ENCODE measurements at regions not wholly inside any gene's neighbourhood (a gene's known extent, or its start where the extent isn't known, plus 50 kb on each side); places are given as distances from the start of the nearest gene placed in this dataset.

DNA sequence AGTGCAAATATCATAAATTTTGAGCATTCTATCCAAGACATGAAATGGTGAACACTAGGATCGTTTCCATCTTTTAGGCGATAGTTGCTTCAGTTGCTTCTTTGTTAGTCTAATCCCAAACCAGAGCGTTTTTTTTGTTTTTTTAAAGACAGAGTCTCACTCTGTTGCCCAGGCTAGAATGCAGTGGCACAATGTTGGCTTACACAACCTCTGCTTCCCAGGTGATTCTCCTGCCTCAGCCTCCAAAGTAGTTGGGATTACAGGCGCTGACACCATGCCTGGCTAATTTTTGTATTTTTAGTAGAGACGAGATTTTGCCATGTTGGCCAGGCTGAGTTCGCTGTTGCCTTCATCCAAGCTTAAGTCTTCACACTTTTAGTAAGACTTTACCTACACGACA, 265.3 kb downstream of the SHQ1 start:
- no peaks in the 10 kb centered on the region for H3K79me2 ChIP-seq (ENCODE audit: insufficient read depth, low read length)
- H3K27ac ChIP-seq (ENCODE audit: low read depth, low read length): no peak overlapping the region
- H3K9me2 ChIP-seq (replicated peaks; ENCODE audit: insufficient read depth, low read length): no peaks in the 10 kb centered on the region
- no peak overlapping the region for H3K4me3 ChIP-seq (ENCODE audit: insufficient read depth, low read length, poor library complexity, severe bottlenecking)
- no peaks in the 10 kb centered on the region for H3K27me3 ChIP-seq (ENCODE audit: low read length)
- H3K9me3 ChIP-seq (ENCODE audit: insufficient read depth, low read length): no peaks in the 10 kb centered on the region
- no peak overlapping the region for H3K4me2 ChIP-seq (ENCODE audit: low read depth, low read length, poor library complexity, severe bottlenecking)
- no peak overlapping the region for H2AFZ ChIP-seq (ENCODE audit: low read depth, low read length, severe bottlenecking)
- no peak overlapping the region for H3K9ac ChIP-seq (ENCODE audit: low read length)
- no peaks in the 10 kb centered on the region for H3F3A ChIP-seq (ENCODE audit: insufficient read depth)
- TF ChIP-seq, protein P1, sequence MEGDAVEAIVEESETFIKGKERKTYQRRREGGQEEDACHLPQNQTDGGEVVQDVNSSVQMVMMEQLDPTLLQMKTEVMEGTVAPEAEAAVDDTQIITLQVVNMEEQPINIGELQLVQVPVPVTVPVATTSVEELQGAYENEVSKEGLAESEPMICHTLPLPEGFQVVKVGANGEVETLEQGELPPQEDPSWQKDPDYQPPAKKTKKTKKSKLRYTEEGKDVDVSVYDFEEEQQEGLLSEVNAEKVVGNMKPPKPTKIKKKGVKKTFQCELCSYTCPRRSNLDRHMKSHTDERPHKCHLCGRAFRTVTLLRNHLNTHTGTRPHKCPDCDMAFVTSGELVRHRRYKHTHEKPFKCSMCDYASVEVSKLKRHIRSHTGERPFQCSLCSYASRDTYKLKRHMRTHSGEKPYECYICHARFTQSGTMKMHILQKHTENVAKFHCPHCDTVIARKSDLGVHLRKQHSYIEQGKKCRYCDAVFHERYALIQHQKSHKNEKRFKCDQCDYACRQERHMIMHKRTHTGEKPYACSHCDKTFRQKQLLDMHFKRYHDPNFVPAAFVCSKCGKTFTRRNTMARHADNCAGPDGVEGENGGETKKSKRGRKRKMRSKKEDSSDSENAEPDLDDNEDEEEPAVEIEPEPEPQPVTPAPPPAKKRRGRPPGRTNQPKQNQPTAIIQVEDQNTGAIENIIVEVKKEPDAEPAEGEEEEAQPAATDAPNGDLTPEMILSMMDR (IDR thresholded peaks at IDR 0.05; ENCODE audit: insufficient read depth, low read length, poor library complexity, severe bottlenecking): no peak
- TF ChIP-seq EZH2phosphoT487 (conservative IDR thresholded peaks at IDR 0.05; ENCODE audit: low read length): no peak
- no peaks in the 10 kb centered on the region for H3K36me3 ChIP-seq (ENCODE audit: low read length)
- no peaks in the 10 kb centered on the region for H4K20me1 ChIP-seq (ENCODE audit: low read depth, low read length)

DNA sequence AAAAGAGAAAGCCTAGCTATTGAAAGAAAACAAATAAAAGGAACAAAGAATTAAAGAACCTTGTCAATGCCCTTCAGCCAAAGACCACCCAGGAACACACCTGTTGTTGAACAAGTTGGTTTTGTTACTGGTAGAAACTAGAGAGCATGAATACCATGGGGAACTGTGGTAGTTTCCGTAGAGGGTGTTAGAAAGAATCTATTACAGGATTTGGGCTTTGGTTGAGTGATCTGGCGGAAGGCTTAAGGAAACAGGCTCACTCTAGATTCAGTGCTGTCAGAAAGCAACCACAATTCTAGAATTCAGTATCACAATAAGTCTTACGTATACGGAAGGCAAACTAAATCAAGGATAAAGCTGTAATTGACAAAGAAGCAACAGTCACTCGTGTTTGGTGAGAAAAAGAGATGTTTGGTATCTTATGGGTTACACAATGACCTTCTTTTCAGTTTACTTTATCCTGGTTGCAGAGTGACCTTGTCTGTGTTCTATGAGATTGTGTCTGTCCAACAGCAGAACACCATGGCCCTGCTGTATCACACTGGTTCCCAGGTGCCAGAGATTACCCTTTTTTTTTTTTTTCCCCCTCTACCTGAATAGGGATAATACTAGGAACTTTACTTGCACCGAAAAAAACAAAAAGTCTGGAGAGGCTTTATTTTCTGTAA, 265.9 kb downstream of the SHQ1 start:
- no peak overlapping the region for H3K4me3 ChIP-seq (ENCODE audit: insufficient read depth, low read length, poor library complexity, severe bottlenecking)
- no peaks in the 10 kb centered on the region for H3K27me3 ChIP-seq (ENCODE audit: low read length)
- no peaks in the 10 kb centered on the region for H3K79me2 ChIP-seq (ENCODE audit: insufficient read depth, low read length)
- H3K4me2 ChIP-seq (ENCODE audit: low read depth, low read length, poor library complexity, severe bottlenecking): no peak overlapping the region
- H3K27ac ChIP-seq (ENCODE audit: low read depth, low read length): no peak overlapping the region
- no peaks in the 10 kb centered on the region for H3K9me2 ChIP-seq (replicated peaks; ENCODE audit: insufficient read depth, low read length)
- H3K9ac ChIP-seq (ENCODE audit: low read length): no peak overlapping the region
- no peaks in the 10 kb centered on the region for H3F3A ChIP-seq (ENCODE audit: insufficient read depth)
- no peak for TF ChIP-seq EZH2phosphoT487 (conservative IDR thresholded peaks at IDR 0.05; ENCODE audit: low read length)
- TF ChIP-seq, protein P1 (IDR thresholded peaks at IDR 0.05; ENCODE audit: insufficient read depth, low read length, poor library complexity, severe bottlenecking): no peak
- H3K9me3 ChIP-seq (ENCODE audit: insufficient read depth, low read length): no peaks in the 10 kb centered on the region
- no peak overlapping the region for H2AFZ ChIP-seq (ENCODE audit: low read depth, low read length, severe bottlenecking)
- H3K36me3 ChIP-seq (ENCODE audit: low read length): no peaks in the 10 kb centered on the region
- no peaks in the 10 kb centered on the region for H4K20me1 ChIP-seq (ENCODE audit: low read depth, low read length)

DNA sequence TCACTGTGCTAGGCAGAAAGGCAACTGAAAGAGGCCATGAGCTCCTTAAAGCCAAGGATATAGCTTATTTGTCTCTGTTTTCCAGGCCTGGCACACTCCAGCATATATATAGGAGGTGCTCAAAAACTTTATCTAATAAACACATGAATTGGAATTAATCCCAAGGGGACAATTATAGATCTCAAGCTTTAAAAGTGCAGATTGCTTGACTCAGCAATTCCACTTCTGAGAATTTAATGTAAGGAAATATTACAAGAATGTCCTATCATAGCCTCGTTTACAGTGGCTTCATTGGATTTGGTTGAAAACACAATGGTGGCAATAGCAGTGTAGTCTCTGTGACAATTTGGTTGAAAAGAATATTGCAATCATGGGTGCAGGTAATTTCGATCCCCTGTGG, 267.3 kb downstream of the SHQ1 start:
- H3K27ac ChIP-seq (ENCODE audit: low read depth, low read length): no peak overlapping the region
- no peak overlapping the region for H2AFZ ChIP-seq (ENCODE audit: low read depth, low read length, severe bottlenecking)

More for the DNA sequence above, 267.3 kb downstream of the SHQ1 start:
- H3K36me3 ChIP-seq (ENCODE audit: low read length): no peaks in the 10 kb centered on the region
- no peak overlapping the region for H3K4me2 ChIP-seq (ENCODE audit: low read depth, low read length, poor library complexity, severe bottlenecking)
- H3K4me3 ChIP-seq (ENCODE audit: insufficient read depth, low read length, poor library complexity, severe bottlenecking): no peak overlapping the region
- no peaks in the 10 kb centered on the region for H3K27me3 ChIP-seq (ENCODE audit: low read length)
- H3K9me2 ChIP-seq (replicated peaks; ENCODE audit: insufficient read depth, low read length): no peaks in the 10 kb centered on the region
- no peaks in the 10 kb centered on the region for H4K20me1 ChIP-seq (ENCODE audit: low read depth, low read length)
- H3K9ac ChIP-seq (ENCODE audit: low read length): no peak overlapping the region
- H3F3A ChIP-seq (ENCODE audit: insufficient read depth): no peaks in the 10 kb centered on the region
- H3K79me2 ChIP-seq (ENCODE audit: insufficient read depth, low read length): no peaks in the 10 kb centered on the region
- no peaks in the 10 kb centered on the region for H3K9me3 ChIP-seq (ENCODE audit: insufficient read depth, low read length)
- TF ChIP-seq, protein P1 (IDR thresholded peaks at IDR 0.05; ENCODE audit: insufficient read depth, low read length, poor library complexity, severe bottlenecking): no peak
- no peak for TF ChIP-seq EZH2phosphoT487 (conservative IDR thresholded peaks at IDR 0.05; ENCODE audit: low read length)

Data from SU-DHL-6 (cell line).